Liver (tissue), 8 donors: ENCODE measurements at regions not wholly inside any gene's neighbourhood (a gene's known extent, or its start where the extent isn't known, plus 50 kb on each side); places are given as distances from the start of the nearest gene placed in this dataset.

Experiments
- DNase-seq: peaks from one replicate; pipeline ENCODE4 v3.0.0-alpha.2; 2017; ENCODE audit warnings: low spot score
- H3K27ac ChIP-seq, 2 donors: one replicate each; pipeline ENCODE4 v1.7.0; 2013; ENCODE audit warnings: inconsistent platforms in 2 of 2, low read length in 2 of 2, control low read depth in 1 of 2, low read depth in 1 of 2, mild to moderate bottlenecking in 1 of 2
- H3K27me3 ChIP-seq, 4 donors: one replicate each; pipeline versions ENCODE4 v1.6.1 to v1.7.0; 2013; ENCODE audit warnings: low read length in 3 of 4, inconsistent platforms in 1 of 4, mild to moderate bottlenecking in 1 of 4, moderate library complexity in 1 of 4; ENCODE audit not compliant: control insufficient read depth in 4 of 4, insufficient read depth in 4 of 4
- H3K36me3 ChIP-seq, 4 donors: one replicate each; pipeline versions ENCODE4 v1.6.1 to v1.7.0; 2013; ENCODE audit warnings: low read length in 3 of 4, mild to moderate bottlenecking in 3 of 4, low read depth in 1 of 4, moderate library complexity in 1 of 4; ENCODE audit not compliant: control insufficient read depth in 4 of 4, insufficient read depth in 3 of 4
- H3K4me1 ChIP-seq, 4 donors: one replicate each; pipeline versions ENCODE4 v1.6.1 to v1.7.0; 2013; ENCODE audit warnings: low read length in 3 of 4, mild to moderate bottlenecking in 3 of 4, moderate library complexity in 1 of 4; ENCODE audit not compliant: control insufficient read depth in 4 of 4, insufficient read depth in 4 of 4
- H3K4me3 ChIP-seq, 3 donors: one replicate each; pipeline versions ENCODE4 v1.6.1 to v1.7.0; 2013; ENCODE audit warnings: low read length in 3 of 3, control low read depth in 1 of 3, low read depth in 1 of 3, mild to moderate bottlenecking in 1 of 3
- H3K9ac ChIP-seq, 2 donors: one replicate each; pipeline ENCODE4 v1.7.0; 2013; ENCODE audit warnings: low read length in 2 of 2, mild to moderate bottlenecking in 2 of 2, moderate library complexity in 2 of 2, control low read depth in 1 of 2, low read depth in 1 of 2
- H3K9me3 ChIP-seq, 4 donors: one replicate each; pipeline versions ENCODE4 v1.6.1 to v1.7.0; 2013; ENCODE audit warnings: low read length in 3 of 4; ENCODE audit not compliant: control insufficient read depth in 4 of 4
- ATF3 ChIP-seq: IDR thresholded peaks from 2 replicates; pipeline ENCODE4 v1.6.1; 2016; ENCODE audit warnings: antibody characterized with exemption
- CTCF ChIP-seq: fragments of 150-350 bp; IDR thresholded peaks from 2 replicates; pipeline ENCODE4 v1.5.1; 2017; ENCODE audit warnings: improper control_type of control experiment, low read depth, low read length; ENCODE audit not compliant: missing input control
- EGR1 ChIP-seq, 2 donors: IDR thresholded peaks; 2 replicates each; pipeline ENCODE4 v1.6.1; 2016 to 2018; ENCODE audit warnings: antibody characterized with exemption in 2 of 2, low read depth in 2 of 2
- FOXA1 ChIP-seq: IDR thresholded peaks from 2 replicates; pipeline ENCODE4 v1.6.1; 2016; ENCODE audit warnings: antibody characterized with exemption
- FOXA2 ChIP-seq: IDR thresholded peaks from 2 replicates; pipeline ENCODE4 v1.6.1; 2016; ENCODE audit warnings: antibody characterized with exemption
- GABPA ChIP-seq, 2 donors: IDR thresholded peaks in 1 of 2; conservative IDR thresholded peaks in 1 of 2; 2 replicates each; pipeline ENCODE4 v1.6.1; 2016; ENCODE audit warnings: antibody characterized with exemption in 2 of 2, mild to moderate bottlenecking in 1 of 2, moderate library complexity in 1 of 2
- HNF4A ChIP-seq, 2 donors: conservative IDR thresholded peaks; 2 replicates each; pipeline ENCODE4 v1.6.1; 2016; ENCODE audit warnings: antibody characterized with exemption in 2 of 2, mild to moderate bottlenecking in 2 of 2
- HNF4G ChIP-seq: IDR thresholded peaks from 2 replicates; pipeline ENCODE4 v1.6.1; 2016; ENCODE audit warnings: antibody characterized with exemption
- JUND ChIP-seq, 2 donors: IDR thresholded peaks; 2 replicates each; pipeline ENCODE4 v1.6.1; 2016; ENCODE audit warnings: antibody characterized with exemption in 2 of 2
- NR2F2 ChIP-seq: IDR thresholded peaks from 2 replicates; pipeline ENCODE4 v1.6.1; 2016; ENCODE audit warnings: antibody characterized with exemption
- RAD21 ChIP-seq, 2 donors: IDR thresholded peaks; 2 replicates each; pipeline ENCODE4 v1.6.1; 2016; ENCODE audit warnings: antibody characterized with exemption in 2 of 2, mild to moderate bottlenecking in 2 of 2
- REST ChIP-seq: IDR thresholded peaks from 2 replicates; pipeline ENCODE4 v1.6.1; 2016; ENCODE audit warnings: antibody characterized with exemption, mild to moderate bottlenecking
- RXRA ChIP-seq, 2 donors: IDR thresholded peaks; 2 replicates each; pipeline ENCODE4 v1.6.1; 2017 to 2018; ENCODE audit warnings: antibody characterized with exemption in 2 of 2, mild to moderate bottlenecking in 1 of 2
- SP1 ChIP-seq: IDR thresholded peaks from 2 replicates; pipeline ENCODE4 v1.6.1; 2018; ENCODE audit warnings: antibody characterized with exemption, mild to moderate bottlenecking
- TAF1 ChIP-seq: conservative IDR thresholded peaks from 2 replicates; pipeline ENCODE4 v1.6.1; 2016; ENCODE audit warnings: antibody characterized with exemption, mild to moderate bottlenecking
- YY1 ChIP-seq: IDR thresholded peaks from 2 replicates; pipeline ENCODE4 v1.6.1; 2016; ENCODE audit warnings: antibody characterized with exemption, mild to moderate bottlenecking
- ZBTB33 ChIP-seq: IDR thresholded peaks from 2 replicates; pipeline ENCODE4 v1.6.1; 2016; ENCODE audit warnings: antibody characterized with exemption
- WGBS: extraction: QIAGEN DNeasy Blood & Tissue Kit; methylation state at CpG from one replicate; pipeline ENCODE4 v1.1.7; 2013; 5-methylcytosine and 5-hydroxymethylcytosine counted together
- donor health status: healthy.
- donor health status: healthy.
- donor health status: healthy.
- donor health status: healthy.
- donor health status: healthy.

- Histone ChIP-seq H3K36me3 (no peaks in the 10 kb centered on the region), H3K27ac (no peak overlapping the region), H3K4me1 (no peaks in the 10 kb centered on the region), H3K9me3 (no peaks in the 10 kb centered on the region), H3K4me3 (no peak overlapping the region), H3K9ac (no peak overlapping the region), H3K27me3 (no peaks in the 10 kb centered on the region)
- TF ChIP-seq JUND (IDR thresholded peaks at IDR 0.05), result no peak
- DNase-seq, result no peak
- WGBS, result 79% methylated on average over 8 of the region's 8 CpGs
Observed at GRCh38 chr3:68287101-68287500, 632.7 kb upstream of the SUCLG2 start.

- H3K4me3 ChIP-seq, result no peak overlapping the region
- DNase-seq, result no peak
- H3K9ac ChIP-seq, result no peak overlapping the region
- H3K36me3 ChIP-seq, result no peaks in the 10 kb centered on the region
- WGBS, result 8% methylated on average over 1 of the region's 1 CpG
- H3K27ac ChIP-seq, result no peak overlapping the region
- no peaks in the 10 kb centered on the region for H3K9me3 ChIP-seq
- H3K4me1 ChIP-seq, result no peaks in the 10 kb centered on the region
- H3K27me3 ChIP-seq, result no peaks in the 10 kb centered on the region
- TF ChIP-seq HNF4A (conservative IDR thresholded peaks at IDR 0.05), result no peak
- TF ChIP-seq EGR1 (IDR thresholded peaks at IDR 0.05; ENCODE audit: low read depth in 2 of 2), result no peak
- no peak for TF ChIP-seq SP1
- no peak for TF ChIP-seq NR2F2
- TF ChIP-seq YY1, result no peak
- no peak for TF ChIP-seq GABPA (IDR thresholded peaks at IDR 0.05 in 1 of 2, conservative IDR thresholded peaks at IDR 0.05 in 1 of 2)
Observed at GRCh38 chr3:68274286-68274685, 619.9 kb upstream of the SUCLG2 start.

GRCh38 chr3:68271145-68271544 lies 616.7 kb upstream of the SUCLG2 start:
- DNase-seq, result no peak
- Histone ChIP-seq H3K9ac (no peak overlapping the region), H3K27me3 (no peaks in the 10 kb centered on the region), H3K9me3 (no peaks in the 10 kb centered on the region), H3K27ac (no peak overlapping the region), H3K36me3 (no peaks in the 10 kb centered on the region), H3K4me1 (no peaks in the 10 kb centered on the region), H3K4me3 (no peak overlapping the region)
- TF ChIP-seq TAF1 (no peak), NR2F2 (no peak), RXRA (IDR thresholded peaks at IDR 0.05) (no peak), EGR1 (IDR thresholded peaks at IDR 0.05; ENCODE audit: low read depth in 2 of 2) (no peak), FOXA2 (no peak), ATF3 (no peak), GABPA (IDR thresholded peaks at IDR 0.05 in 1 of 2, conservative IDR thresholded peaks at IDR 0.05 in 1 of 2) (no peak)
- 88% methylated on average over 2 of the region's 2 CpGs for WGBS

GRCh38 chr3:68256635-68257223 lies 602.3 kb upstream of the SUCLG2 start:
- TF ChIP-seq FOXA1 (no peak), HNF4G (no peak), EGR1 (IDR thresholded peaks at IDR 0.05; ENCODE audit: low read depth in 2 of 2) (no peak), FOXA2 (no peak), ZBTB33 (no peak), YY1 (no peak), RAD21 (IDR thresholded peaks at IDR 0.05) (peak; percentile 58 to 67), REST (no peak), NR2F2 (no peak), JUND (IDR thresholded peaks at IDR 0.05) (no peak), CTCF (peak; percentile 28)
- H3K9me3 ChIP-seq, result no peaks in the 10 kb centered on the region
- no peak overlapping the region for H3K27ac ChIP-seq
- no peak overlapping the region for H3K9ac ChIP-seq
- H3K27me3 ChIP-seq, result no peaks in the 10 kb centered on the region
- no peak for DNase-seq
- WGBS, result 68% methylated on average over 3 of the region's 3 CpGs
- no peaks in the 10 kb centered on the region for H3K36me3 ChIP-seq
- H3K4me1 ChIP-seq, result no peaks in the 10 kb centered on the region
- H3K4me3 ChIP-seq, result no peak overlapping the region
